ENCODE measurements at regions not wholly inside any gene's neighbourhood (a gene's known extent, or its start where the extent isn't known, plus 50 kb on each side); places are given as distances from the start of the nearest gene placed in this dataset.

DNA sequence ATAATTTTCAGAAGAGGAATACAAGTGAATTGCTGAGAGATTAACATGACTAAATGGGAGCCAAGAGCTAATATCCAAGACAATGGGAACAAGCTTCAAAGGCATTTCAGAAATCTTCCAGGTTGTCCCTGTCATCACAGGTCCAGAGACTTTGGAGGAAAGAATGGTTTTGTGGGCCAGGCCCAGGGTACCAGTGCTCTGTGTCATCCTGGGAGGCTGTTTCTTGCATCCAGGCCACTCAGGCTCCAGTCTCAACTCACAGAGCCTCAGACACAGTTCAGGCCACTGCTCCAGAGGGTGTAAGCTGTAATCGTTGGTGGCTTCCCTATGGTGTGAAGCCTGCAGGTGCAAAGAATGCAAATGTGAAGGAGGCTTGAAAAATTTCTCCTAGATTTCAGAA is 170.4 kb upstream of the NRG3 start:
- WGBS (ENCODE audit: extremely low coverage, insufficient coverage, insufficient read length): no CpG with 5 or more reads among the region's 1 CpG

DNA sequence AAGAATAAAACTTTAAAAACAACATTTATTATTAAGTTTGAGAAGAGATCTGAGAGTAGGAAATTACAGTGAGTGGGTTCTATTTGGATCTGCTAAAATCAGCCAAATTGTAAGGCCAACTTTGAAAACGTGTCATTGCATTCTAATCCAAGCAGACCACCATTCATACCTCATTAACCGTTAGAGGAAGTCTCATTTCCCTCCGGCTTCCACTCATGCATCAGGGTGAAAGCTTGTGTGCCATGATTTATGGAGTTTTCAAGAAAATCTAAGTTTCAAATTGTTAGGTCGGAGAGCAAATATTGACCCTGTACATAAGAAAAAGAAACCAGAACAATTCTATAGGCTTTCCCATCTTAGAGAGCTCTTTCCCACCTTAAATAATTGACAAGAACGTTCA is 166.6 kb upstream of the NRG3 start:
- no peak for DNase-seq
- Histone ChIP-seq H4K12ac (ENCODE audit: low read depth, low read length) (no peak overlapping the region), H3K14ac (ENCODE audit: low read length) (no peak overlapping the region), H2BK12ac (ENCODE audit: low read length) (no peak overlapping the region), H2AK5ac (ENCODE audit: low read length) (no peak overlapping the region), H3K27ac (ENCODE audit: low read depth, low read length) (no peak overlapping the region), H3K4me1 (ENCODE audit: control insufficient read depth in 1 of 2, insufficient read depth in 2 of 2, low read length in 2 of 2) (no peaks in the 10 kb centered on the region), H3K4me3 (ENCODE audit: low read depth, low read length) (no peak overlapping the region), H3K36me3 (ENCODE audit: control insufficient read depth in 1 of 2, insufficient read depth in 2 of 2, low read length in 2 of 2) (no peaks in the 10 kb centered on the region), H4K91ac (ENCODE audit: low read depth, low read length) (no peak overlapping the region), H3K23ac (ENCODE audit: low read length) (no peak overlapping the region), H3K4ac (ENCODE audit: low read depth, low read length) (no peak overlapping the region), H3K9ac (ENCODE audit: low read length) (no peak overlapping the region), H3K27me3 (ENCODE audit: insufficient read depth, low read length) (no peaks in the 10 kb centered on the region), H3K79me1 (ENCODE audit: low read length) (no peaks in the 10 kb centered on the region), H3K4me2 (ENCODE audit: low read length) (no peak overlapping the region), H2AFZ (ENCODE audit: insufficient read depth, low read length, poor library complexity) (no peak overlapping the region), H2BK5ac (ENCODE audit: low read depth, low read length, poor library complexity) (no peak overlapping the region), H3K79me2 (ENCODE audit: control insufficient read depth, insufficient read depth, low read length, poor library complexity) (no peaks in the 10 kb centered on the region), H3K18ac (ENCODE audit: low read length) (no peak overlapping the region), H3K9me3 (ENCODE audit: insufficient read depth, low read depth, low read length) (no peaks in the 10 kb centered on the region), H4K8ac (ENCODE audit: low read depth, low read length) (no peak overlapping the region), H2BK120ac (ENCODE audit: insufficient read depth, low read length, poor library complexity) (no peak overlapping the region)
- WGBS (ENCODE audit: extremely low coverage, insufficient coverage, insufficient read length): no CpG with 5 or more reads among the region's 5 CpGs

More for the DNA sequence above, 170.4 kb upstream of the NRG3 start:
- Histone ChIP-seq H3K4ac (ENCODE audit: low read depth, low read length) (no peak overlapping the region), H2BK5ac (ENCODE audit: low read depth, low read length, poor library complexity) (no peak overlapping the region), H2AK5ac (ENCODE audit: low read length) (no peak overlapping the region), H3K79me1 (ENCODE audit: low read length) (no peaks in the 10 kb centered on the region), H3K79me2 (ENCODE audit: control insufficient read depth, insufficient read depth, low read length, poor library complexity) (no peaks in the 10 kb centered on the region), H3K4me1 (ENCODE audit: control insufficient read depth in 1 of 2, insufficient read depth in 2 of 2, low read length in 2 of 2) (no peaks in the 10 kb centered on the region), H4K8ac (ENCODE audit: low read depth, low read length) (no peak overlapping the region), H3K23ac (ENCODE audit: low read length) (no peak overlapping the region), H3K4me2 (ENCODE audit: low read length) (no peak overlapping the region), H2AFZ (ENCODE audit: insufficient read depth, low read length, poor library complexity) (no peak overlapping the region), H4K91ac (ENCODE audit: low read depth, low read length) (no peak overlapping the region), H3K27me3 (ENCODE audit: insufficient read depth, low read length) (no peaks in the 10 kb centered on the region), H3K18ac (ENCODE audit: low read length) (no peak overlapping the region), H2BK12ac (ENCODE audit: low read length) (no peak overlapping the region), H3K9me3 (ENCODE audit: insufficient read depth, low read depth, low read length) (no peaks in the 10 kb centered on the region), H3K4me3 (ENCODE audit: low read depth, low read length) (no peak overlapping the region), H3K27ac (ENCODE audit: low read depth, low read length) (no peak overlapping the region), H2BK120ac (ENCODE audit: insufficient read depth, low read length, poor library complexity) (no peak overlapping the region), H4K12ac (ENCODE audit: low read depth, low read length) (no peak overlapping the region), H3K36me3 (ENCODE audit: control insufficient read depth in 1 of 2, insufficient read depth in 2 of 2, low read length in 2 of 2) (no peaks in the 10 kb centered on the region), H3K9ac (ENCODE audit: low read length) (no peak overlapping the region), H3K14ac (ENCODE audit: low read length) (no peak overlapping the region)
- DNase-seq: no peak

DNA sequence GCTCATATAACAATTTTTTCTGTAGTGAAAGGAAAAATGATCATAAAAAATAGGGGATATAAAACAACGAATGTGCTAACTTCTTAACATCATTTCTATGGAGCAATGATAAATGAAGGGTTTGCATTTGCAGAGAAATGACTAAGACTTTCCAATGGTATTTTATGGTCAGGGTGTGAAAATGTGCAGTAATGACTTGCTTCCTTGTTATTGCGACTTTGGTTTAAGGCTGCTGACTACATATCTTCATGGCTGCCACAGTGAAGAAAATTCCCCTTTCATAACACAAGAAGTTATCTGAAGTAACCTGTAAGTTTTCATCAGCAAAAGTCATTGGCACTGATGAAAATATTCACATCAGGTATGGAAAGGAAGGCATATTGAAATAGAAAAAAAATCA is 166.1 kb upstream of the NRG3 start:
- Histone ChIP-seq H3K9me3 (ENCODE audit: insufficient read depth, low read depth, low read length) (no peaks in the 10 kb centered on the region), H2AFZ (ENCODE audit: insufficient read depth, low read length, poor library complexity) (no peak overlapping the region), H3K4me2 (ENCODE audit: low read length) (no peak overlapping the region), H3K79me1 (ENCODE audit: low read length) (no peaks in the 10 kb centered on the region), H4K12ac (ENCODE audit: low read depth, low read length) (no peak overlapping the region), H3K18ac (ENCODE audit: low read length) (no peak overlapping the region), H3K79me2 (ENCODE audit: control insufficient read depth, insufficient read depth, low read length, poor library complexity) (no peaks in the 10 kb centered on the region), H4K8ac (ENCODE audit: low read depth, low read length) (no peak overlapping the region), H4K91ac (ENCODE audit: low read depth, low read length) (no peak overlapping the region), H3K9ac (ENCODE audit: low read length) (no peak overlapping the region), H3K23ac (ENCODE audit: low read length) (no peak overlapping the region), H3K27ac (ENCODE audit: low read depth, low read length) (no peak overlapping the region), H3K4me1 (ENCODE audit: control insufficient read depth in 1 of 2, insufficient read depth in 2 of 2, low read length in 2 of 2) (no peaks in the 10 kb centered on the region), H3K14ac (ENCODE audit: low read length) (no peak overlapping the region), H3K4me3 (ENCODE audit: low read depth, low read length) (no peak overlapping the region), H3K4ac (ENCODE audit: low read depth, low read length) (no peak overlapping the region), H3K36me3 (ENCODE audit: control insufficient read depth in 1 of 2, insufficient read depth in 2 of 2, low read length in 2 of 2) (no peaks in the 10 kb centered on the region), H3K27me3 (ENCODE audit: insufficient read depth, low read length) (no peaks in the 10 kb centered on the region), H2BK12ac (ENCODE audit: low read length) (no peak overlapping the region), H2BK5ac (ENCODE audit: low read depth, low read length, poor library complexity) (no peak overlapping the region), H2BK120ac (ENCODE audit: insufficient read depth, low read length, poor library complexity) (no peak overlapping the region), H2AK5ac (ENCODE audit: low read length) (no peak overlapping the region)
- DNase-seq: no peak
- WGBS (ENCODE audit: extremely low coverage, insufficient coverage, insufficient read length): no CpG with 5 or more reads among the region's 2 CpGs

GRCh38 chr10:81722399-81722798 is 152.6 kb upstream of the NRG3 start:
- Histone ChIP-seq H3K9ac (ENCODE audit: low read length) (no peak overlapping the region), H2AK5ac (ENCODE audit: low read length) (no peak overlapping the region), H4K91ac (ENCODE audit: low read depth, low read length) (no peak overlapping the region), H3K4me3 (ENCODE audit: low read depth, low read length) (no peak overlapping the region), H3K23ac (ENCODE audit: low read length) (no peak overlapping the region), H3K9me3 (ENCODE audit: insufficient read depth, low read depth, low read length) (no peaks in the 10 kb centered on the region), H2BK120ac (ENCODE audit: insufficient read depth, low read length, poor library complexity) (no peak overlapping the region), H3K14ac (ENCODE audit: low read length) (no peak overlapping the region), H3K27me3 (ENCODE audit: insufficient read depth, low read length) (no peaks in the 10 kb centered on the region), H3K27ac (ENCODE audit: low read depth, low read length) (no peak overlapping the region), H3K4me1 (ENCODE audit: control insufficient read depth in 1 of 2, insufficient read depth in 2 of 2, low read length in 2 of 2) (no peaks in the 10 kb centered on the region), H3K36me3 (ENCODE audit: control insufficient read depth in 1 of 2, insufficient read depth in 2 of 2, low read length in 2 of 2) (no peaks in the 10 kb centered on the region), H3K4ac (ENCODE audit: low read depth, low read length) (no peak overlapping the region), H3K79me2 (ENCODE audit: control insufficient read depth, insufficient read depth, low read length, poor library complexity) (no peaks in the 10 kb centered on the region), H3K4me2 (ENCODE audit: low read length) (no peak overlapping the region), H2BK5ac (ENCODE audit: low read depth, low read length, poor library complexity) (no peak overlapping the region), H4K12ac (ENCODE audit: low read depth, low read length) (no peak overlapping the region), H2BK12ac (ENCODE audit: low read length) (no peak overlapping the region), H3K79me1 (ENCODE audit: low read length) (no peaks in the 10 kb centered on the region), H4K8ac (ENCODE audit: low read depth, low read length) (no peak overlapping the region), H2AFZ (ENCODE audit: insufficient read depth, low read length, poor library complexity) (no peak overlapping the region), H3K18ac (ENCODE audit: low read length) (no peak overlapping the region)
- no peak for DNase-seq
- no CpG with 5 or more reads among the region's 1 CpG for WGBS (ENCODE audit: extremely low coverage, insufficient coverage, insufficient read length)

DNA sequence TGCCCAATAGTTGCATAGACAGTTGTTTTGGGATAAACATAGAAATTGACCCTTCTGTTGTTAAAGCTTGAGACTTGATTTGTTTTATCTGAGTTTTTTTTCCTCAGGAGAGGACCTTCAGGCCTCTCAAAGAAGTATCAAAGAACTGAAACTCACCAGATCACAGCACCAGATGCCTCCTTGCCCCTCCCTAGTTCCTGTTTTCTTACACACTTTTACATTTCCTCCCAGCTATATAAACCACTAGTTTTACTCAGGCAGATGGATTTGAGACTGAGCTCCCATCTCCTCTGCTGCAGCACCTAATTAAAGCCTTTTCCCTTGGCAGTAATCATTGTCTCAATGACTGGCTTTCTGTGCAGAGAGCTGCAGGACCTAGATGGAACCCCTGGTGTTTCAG is 150.6 kb upstream of the NRG3 start:
- Histone ChIP-seq H2AFZ (ENCODE audit: insufficient read depth, low read length, poor library complexity) (no peak overlapping the region), H3K18ac (ENCODE audit: low read length) (no peak overlapping the region), H3K14ac (ENCODE audit: low read length) (no peak overlapping the region), H3K4me1 (ENCODE audit: control insufficient read depth in 1 of 2, insufficient read depth in 2 of 2, low read length in 2 of 2) (no peaks in the 10 kb centered on the region), H3K79me1 (ENCODE audit: low read length) (no peaks in the 10 kb centered on the region), H3K27ac (ENCODE audit: low read depth, low read length) (no peak overlapping the region), H4K8ac (ENCODE audit: low read depth, low read length) (no peak overlapping the region), H3K4me3 (ENCODE audit: low read depth, low read length) (no peak overlapping the region), H3K4me2 (ENCODE audit: low read length) (no peak overlapping the region), H2BK12ac (ENCODE audit: low read length) (no peak overlapping the region), H3K9ac (ENCODE audit: low read length) (no peak overlapping the region), H2BK120ac (ENCODE audit: insufficient read depth, low read length, poor library complexity) (no peak overlapping the region), H3K36me3 (ENCODE audit: control insufficient read depth in 1 of 2, insufficient read depth in 2 of 2, low read length in 2 of 2) (no peaks in the 10 kb centered on the region), H3K23ac (ENCODE audit: low read length) (no peak overlapping the region), H2AK5ac (ENCODE audit: low read length) (no peak overlapping the region), H4K12ac (ENCODE audit: low read depth, low read length) (no peak overlapping the region), H3K9me3 (ENCODE audit: insufficient read depth, low read depth, low read length) (no peaks in the 10 kb centered on the region), H2BK5ac (ENCODE audit: low read depth, low read length, poor library complexity) (no peak overlapping the region), H3K79me2 (ENCODE audit: control insufficient read depth, insufficient read depth, low read length, poor library complexity) (no peaks in the 10 kb centered on the region), H3K27me3 (ENCODE audit: insufficient read depth, low read length) (no peaks in the 10 kb centered on the region), H4K91ac (ENCODE audit: low read depth, low read length) (no peak overlapping the region), H3K4ac (ENCODE audit: low read depth, low read length) (no peak overlapping the region)
- no peak for DNase-seq

Data from trophoblast cell (in vitro differentiated cells and primary cell).